Liver (tissue), 8 donors: ENCODE measurements at regions not wholly inside any gene's neighbourhood (a gene's known extent, or its start where the extent isn't known, plus 50 kb on each side); places are given as distances from the start of the nearest gene placed in this dataset.

Source experiments
- DNase-seq: peaks from one replicate; pipeline ENCODE4 v3.0.0-alpha.2; 2017; ENCODE audit warnings: low spot score
- H3K27ac ChIP-seq, 2 donors: one replicate each; pipeline ENCODE4 v1.7.0; 2013; ENCODE audit warnings: inconsistent platforms in 2 of 2, low read length in 2 of 2, control low read depth in 1 of 2, low read depth in 1 of 2, mild to moderate bottlenecking in 1 of 2
- H3K27me3 ChIP-seq, 4 donors: one replicate each; pipeline versions ENCODE4 v1.6.1 to v1.7.0; 2013; ENCODE audit warnings: low read length in 3 of 4, inconsistent platforms in 1 of 4, mild to moderate bottlenecking in 1 of 4, moderate library complexity in 1 of 4; ENCODE audit not compliant: control insufficient read depth in 4 of 4, insufficient read depth in 4 of 4
- H3K36me3 ChIP-seq, 4 donors: one replicate each; pipeline versions ENCODE4 v1.6.1 to v1.7.0; 2013; ENCODE audit warnings: low read length in 3 of 4, mild to moderate bottlenecking in 3 of 4, low read depth in 1 of 4, moderate library complexity in 1 of 4; ENCODE audit not compliant: control insufficient read depth in 4 of 4, insufficient read depth in 3 of 4
- H3K4me1 ChIP-seq, 4 donors: one replicate each; pipeline versions ENCODE4 v1.6.1 to v1.7.0; 2013; ENCODE audit warnings: low read length in 3 of 4, mild to moderate bottlenecking in 3 of 4, moderate library complexity in 1 of 4; ENCODE audit not compliant: control insufficient read depth in 4 of 4, insufficient read depth in 4 of 4
- H3K4me3 ChIP-seq, 3 donors: one replicate each; pipeline versions ENCODE4 v1.6.1 to v1.7.0; 2013; ENCODE audit warnings: low read length in 3 of 3, control low read depth in 1 of 3, low read depth in 1 of 3, mild to moderate bottlenecking in 1 of 3
- H3K9ac ChIP-seq, 2 donors: one replicate each; pipeline ENCODE4 v1.7.0; 2013; ENCODE audit warnings: low read length in 2 of 2, mild to moderate bottlenecking in 2 of 2, moderate library complexity in 2 of 2, control low read depth in 1 of 2, low read depth in 1 of 2
- H3K9me3 ChIP-seq, 4 donors: one replicate each; pipeline versions ENCODE4 v1.6.1 to v1.7.0; 2013; ENCODE audit warnings: low read length in 3 of 4; ENCODE audit not compliant: control insufficient read depth in 4 of 4
- EGR1 ChIP-seq, 2 donors: IDR thresholded peaks; 2 replicates each; pipeline ENCODE4 v1.6.1; 2016 to 2018; ENCODE audit warnings: antibody characterized with exemption in 2 of 2, low read depth in 2 of 2
- FOXA1 ChIP-seq: IDR thresholded peaks from 2 replicates; pipeline ENCODE4 v1.6.1; 2016; ENCODE audit warnings: antibody characterized with exemption
- FOXA2 ChIP-seq: IDR thresholded peaks from 2 replicates; pipeline ENCODE4 v1.6.1; 2016; ENCODE audit warnings: antibody characterized with exemption
- GABPA ChIP-seq, 2 donors: IDR thresholded peaks in 1 of 2; conservative IDR thresholded peaks in 1 of 2; 2 replicates each; pipeline ENCODE4 v1.6.1; 2016; ENCODE audit warnings: antibody characterized with exemption in 2 of 2, mild to moderate bottlenecking in 1 of 2, moderate library complexity in 1 of 2
- NR2F2 ChIP-seq: IDR thresholded peaks from 2 replicates; pipeline ENCODE4 v1.6.1; 2016; ENCODE audit warnings: antibody characterized with exemption
- RAD21 ChIP-seq, 2 donors: IDR thresholded peaks; 2 replicates each; pipeline ENCODE4 v1.6.1; 2016; ENCODE audit warnings: antibody characterized with exemption in 2 of 2, mild to moderate bottlenecking in 2 of 2
- RXRA ChIP-seq, 2 donors: IDR thresholded peaks; 2 replicates each; pipeline ENCODE4 v1.6.1; 2017 to 2018; ENCODE audit warnings: antibody characterized with exemption in 2 of 2, mild to moderate bottlenecking in 1 of 2
- SP1 ChIP-seq: IDR thresholded peaks from 2 replicates; pipeline ENCODE4 v1.6.1; 2018; ENCODE audit warnings: antibody characterized with exemption, mild to moderate bottlenecking
- YY1 ChIP-seq: IDR thresholded peaks from 2 replicates; pipeline ENCODE4 v1.6.1; 2016; ENCODE audit warnings: antibody characterized with exemption, mild to moderate bottlenecking
- WGBS: extraction: QIAGEN DNeasy Blood & Tissue Kit; methylation state at CpG from one replicate; pipeline ENCODE4 v1.1.7; 2013; 5-methylcytosine and 5-hydroxymethylcytosine counted together
- TF ChIP-seq, protein P1 (sequence below): IDR thresholded peaks from 2 replicates; pipeline ENCODE4 v1.6.1; 2016; ENCODE audit warnings: antibody characterized with exemption
- TF ChIP-seq, protein P2 (sequence below): IDR thresholded peaks from 2 replicates; pipeline ENCODE4 v1.6.1; 2016; ENCODE audit warnings: antibody characterized with exemption
- TF ChIP-seq, protein P3 (sequence below): IDR thresholded peaks from 2 replicates; pipeline ENCODE4 v1.6.1; 2016; ENCODE audit warnings: antibody characterized with exemption, mild to moderate bottlenecking
- TF ChIP-seq, protein P4 (sequence below): fragments of 150-350 bp; IDR thresholded peaks from 2 replicates; pipeline ENCODE4 v1.5.1; 2017; ENCODE audit warnings: improper control_type of control experiment, low read depth, low read length; ENCODE audit not compliant: missing input control
- TF ChIP-seq, protein P5 (sequence below): IDR thresholded peaks from 2 replicates; pipeline ENCODE4 v1.6.1; 2016; ENCODE audit warnings: antibody characterized with exemption
- donor health status: healthy.
- donor health status: healthy.
- donor health status: healthy.
- donor health status: healthy.
- donor health status: healthy.

DNA sequence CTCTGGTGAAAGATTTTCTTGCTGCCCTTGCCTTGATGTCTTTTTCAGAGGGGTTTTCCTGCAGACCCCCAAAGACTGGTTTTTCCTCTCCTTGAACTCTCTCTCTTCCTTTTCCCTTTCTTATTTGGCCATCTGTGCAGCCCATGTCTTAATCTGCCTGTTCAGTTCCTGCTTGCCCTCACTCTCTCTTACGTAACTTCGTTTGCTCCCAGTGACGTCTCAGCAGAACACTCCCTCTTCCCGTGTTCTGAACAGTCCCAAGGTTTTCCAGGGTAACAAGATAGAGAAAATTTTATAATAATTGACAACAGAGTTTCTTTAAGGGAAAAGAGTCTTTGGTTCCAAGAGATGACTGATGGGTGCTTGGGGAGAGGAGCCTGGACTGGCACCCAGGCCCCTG, 109.1 kb upstream of the LMO4 start:
- peaks cover 0 to 2% (median 0%) of the 10 kb centered on the region in 4 donors for H3K27me3 ChIP-seq
- 47% methylated on average over 4 of the region's 4 CpGs for WGBS
- no peak overlapping the region for H3K4me3 ChIP-seq
- H3K27ac ChIP-seq, result no peak overlapping the region
- H3K36me3 ChIP-seq, result no peaks in the 10 kb centered on the region
- no peak for DNase-seq
- no peak overlapping the region for H3K9ac ChIP-seq
- no peak for TF ChIP-seq RAD21 (IDR thresholded peaks at IDR 0.05)
- no peak for TF ChIP-seq GABPA (IDR thresholded peaks at IDR 0.05 in 1 of 2, conservative IDR thresholded peaks at IDR 0.05 in 1 of 2)
- TF ChIP-seq, protein P1, sequence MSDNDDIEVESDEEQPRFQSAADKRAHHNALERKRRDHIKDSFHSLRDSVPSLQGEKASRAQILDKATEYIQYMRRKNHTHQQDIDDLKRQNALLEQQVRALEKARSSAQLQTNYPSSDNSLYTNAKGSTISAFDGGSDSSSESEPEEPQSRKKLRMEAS, result no peak
- TF ChIP-seq SP1, result no peak
- TF ChIP-seq, protein P2, sequence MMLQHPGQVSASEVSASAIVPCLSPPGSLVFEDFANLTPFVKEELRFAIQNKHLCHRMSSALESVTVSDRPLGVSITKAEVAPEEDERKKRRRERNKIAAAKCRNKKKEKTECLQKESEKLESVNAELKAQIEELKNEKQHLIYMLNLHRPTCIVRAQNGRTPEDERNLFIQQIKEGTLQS, result no peak
- TF ChIP-seq, protein P3, sequence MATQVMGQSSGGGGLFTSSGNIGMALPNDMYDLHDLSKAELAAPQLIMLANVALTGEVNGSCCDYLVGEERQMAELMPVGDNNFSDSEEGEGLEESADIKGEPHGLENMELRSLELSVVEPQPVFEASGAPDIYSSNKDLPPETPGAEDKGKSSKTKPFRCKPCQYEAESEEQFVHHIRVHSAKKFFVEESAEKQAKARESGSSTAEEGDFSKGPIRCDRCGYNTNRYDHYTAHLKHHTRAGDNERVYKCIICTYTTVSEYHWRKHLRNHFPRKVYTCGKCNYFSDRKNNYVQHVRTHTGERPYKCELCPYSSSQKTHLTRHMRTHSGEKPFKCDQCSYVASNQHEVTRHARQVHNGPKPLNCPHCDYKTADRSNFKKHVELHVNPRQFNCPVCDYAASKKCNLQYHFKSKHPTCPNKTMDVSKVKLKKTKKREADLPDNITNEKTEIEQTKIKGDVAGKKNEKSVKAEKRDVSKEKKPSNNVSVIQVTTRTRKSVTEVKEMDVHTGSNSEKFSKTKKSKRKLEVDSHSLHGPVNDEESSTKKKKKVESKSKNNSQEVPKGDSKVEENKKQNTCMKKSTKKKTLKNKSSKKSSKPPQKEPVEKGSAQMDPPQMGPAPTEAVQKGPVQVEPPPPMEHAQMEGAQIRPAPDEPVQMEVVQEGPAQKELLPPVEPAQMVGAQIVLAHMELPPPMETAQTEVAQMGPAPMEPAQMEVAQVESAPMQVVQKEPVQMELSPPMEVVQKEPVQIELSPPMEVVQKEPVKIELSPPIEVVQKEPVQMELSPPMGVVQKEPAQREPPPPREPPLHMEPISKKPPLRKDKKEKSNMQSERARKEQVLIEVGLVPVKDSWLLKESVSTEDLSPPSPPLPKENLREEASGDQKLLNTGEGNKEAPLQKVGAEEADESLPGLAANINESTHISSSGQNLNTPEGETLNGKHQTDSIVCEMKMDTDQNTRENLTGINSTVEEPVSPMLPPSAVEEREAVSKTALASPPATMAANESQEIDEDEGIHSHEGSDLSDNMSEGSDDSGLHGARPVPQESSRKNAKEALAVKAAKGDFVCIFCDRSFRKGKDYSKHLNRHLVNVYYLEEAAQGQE, result no peak
- TF ChIP-seq FOXA1, result no peak
- TF ChIP-seq, protein P4, sequence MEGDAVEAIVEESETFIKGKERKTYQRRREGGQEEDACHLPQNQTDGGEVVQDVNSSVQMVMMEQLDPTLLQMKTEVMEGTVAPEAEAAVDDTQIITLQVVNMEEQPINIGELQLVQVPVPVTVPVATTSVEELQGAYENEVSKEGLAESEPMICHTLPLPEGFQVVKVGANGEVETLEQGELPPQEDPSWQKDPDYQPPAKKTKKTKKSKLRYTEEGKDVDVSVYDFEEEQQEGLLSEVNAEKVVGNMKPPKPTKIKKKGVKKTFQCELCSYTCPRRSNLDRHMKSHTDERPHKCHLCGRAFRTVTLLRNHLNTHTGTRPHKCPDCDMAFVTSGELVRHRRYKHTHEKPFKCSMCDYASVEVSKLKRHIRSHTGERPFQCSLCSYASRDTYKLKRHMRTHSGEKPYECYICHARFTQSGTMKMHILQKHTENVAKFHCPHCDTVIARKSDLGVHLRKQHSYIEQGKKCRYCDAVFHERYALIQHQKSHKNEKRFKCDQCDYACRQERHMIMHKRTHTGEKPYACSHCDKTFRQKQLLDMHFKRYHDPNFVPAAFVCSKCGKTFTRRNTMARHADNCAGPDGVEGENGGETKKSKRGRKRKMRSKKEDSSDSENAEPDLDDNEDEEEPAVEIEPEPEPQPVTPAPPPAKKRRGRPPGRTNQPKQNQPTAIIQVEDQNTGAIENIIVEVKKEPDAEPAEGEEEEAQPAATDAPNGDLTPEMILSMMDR, result no peak
- no peak for TF ChIP-seq FOXA2
- TF ChIP-seq EGR1 (IDR thresholded peaks at IDR 0.05; ENCODE audit: low read depth in 2 of 2), result no peak
- peaks cover 0 to 4% (median 1%) of the 10 kb centered on the region in 4 donors for H3K9me3 ChIP-seq
- no peaks in the 10 kb centered on the region for H3K4me1 ChIP-seq

DNA sequence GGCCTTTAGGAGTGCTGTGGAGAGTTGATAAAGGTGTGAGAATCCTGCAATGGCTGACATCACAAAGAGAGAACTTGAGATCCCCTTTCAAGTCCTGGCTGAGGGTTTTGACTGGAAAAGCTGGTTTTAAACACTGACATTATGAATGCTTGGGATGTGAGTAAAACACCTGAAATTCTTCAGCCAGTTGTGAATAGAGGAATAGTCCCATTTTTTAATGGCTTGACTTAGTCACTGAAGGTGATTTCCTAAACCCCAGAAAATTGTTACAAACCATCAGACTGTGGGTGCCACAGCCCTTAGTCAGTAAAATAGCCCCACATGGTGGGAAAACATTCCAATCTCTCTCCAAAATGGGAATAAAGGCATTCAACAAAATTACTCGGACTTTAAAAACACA, 107.7 kb upstream of the LMO4 start:
- DNase-seq, result no peak
- Histone ChIP-seq H3K4me3 (no peak overlapping the region), H3K27me3 (peaks cover 0 to 2% (median 0%) of the 10 kb centered on the region in 4 donors), H3K4me1 (no peaks in the 10 kb centered on the region), H3K9me3 (no peaks in the 10 kb centered on the region), H3K36me3 (no peaks in the 10 kb centered on the region), H3K9ac (no peak overlapping the region), H3K27ac (no peak overlapping the region)
- WGBS, result 96% methylated on average over 1 of the region's 1 CpG
- TF ChIP-seq, protein P3, result no peak
- TF ChIP-seq, protein P1, result no peak
- no peak for TF ChIP-seq FOXA1
- TF ChIP-seq RXRA (IDR thresholded peaks at IDR 0.05), result no peak
- no peak for TF ChIP-seq NR2F2
- TF ChIP-seq, protein P2, result no peak
- no peak for TF ChIP-seq GABPA (IDR thresholded peaks at IDR 0.05 in 1 of 2, conservative IDR thresholded peaks at IDR 0.05 in 1 of 2)
- no peak for TF ChIP-seq SP1
- TF ChIP-seq, protein P5, sequence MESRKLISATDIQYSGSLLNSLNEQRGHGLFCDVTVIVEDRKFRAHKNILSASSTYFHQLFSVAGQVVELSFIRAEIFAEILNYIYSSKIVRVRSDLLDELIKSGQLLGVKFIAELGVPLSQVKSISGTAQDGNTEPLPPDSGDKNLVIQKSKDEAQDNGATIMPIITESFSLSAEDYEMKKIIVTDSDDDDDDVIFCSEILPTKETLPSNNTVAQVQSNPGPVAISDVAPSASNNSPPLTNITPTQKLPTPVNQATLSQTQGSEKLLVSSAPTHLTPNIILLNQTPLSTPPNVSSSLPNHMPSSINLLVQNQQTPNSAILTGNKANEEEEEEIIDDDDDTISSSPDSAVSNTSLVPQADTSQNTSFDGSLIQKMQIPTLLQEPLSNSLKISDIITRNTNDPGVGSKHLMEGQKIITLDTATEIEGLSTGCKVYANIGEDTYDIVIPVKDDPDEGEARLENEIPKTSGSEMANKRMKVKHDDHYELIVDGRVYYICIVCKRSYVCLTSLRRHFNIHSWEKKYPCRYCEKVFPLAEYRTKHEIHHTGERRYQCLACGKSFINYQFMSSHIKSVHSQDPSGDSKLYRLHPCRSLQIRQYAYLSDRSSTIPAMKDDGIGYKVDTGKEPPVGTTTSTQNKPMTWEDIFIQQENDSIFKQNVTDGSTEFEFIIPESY, result no peak
- TF ChIP-seq, protein P4, result no peak
- TF ChIP-seq RAD21 (IDR thresholded peaks at IDR 0.05), result no peak
- TF ChIP-seq YY1, result no peak
